ENCODE measurements at regions not wholly inside any gene's neighbourhood (a gene's known extent, or its start where the extent isn't known, plus 50 kb on each side); places are given as distances from the start of the nearest gene placed in this dataset.
A peak's percentile ranks its signal among the peaks of the same experiment; 100 is the strongest.

GRCh38 chr22:26897384-26897783, 240.0 kb downstream of the MIAT start:
- no peak for DNase-seq

- DNase-seq = no peak
Measured at GRCh38 chr22:26898946-26899605, 241.7 kb downstream of the MIAT start.

DNA sequence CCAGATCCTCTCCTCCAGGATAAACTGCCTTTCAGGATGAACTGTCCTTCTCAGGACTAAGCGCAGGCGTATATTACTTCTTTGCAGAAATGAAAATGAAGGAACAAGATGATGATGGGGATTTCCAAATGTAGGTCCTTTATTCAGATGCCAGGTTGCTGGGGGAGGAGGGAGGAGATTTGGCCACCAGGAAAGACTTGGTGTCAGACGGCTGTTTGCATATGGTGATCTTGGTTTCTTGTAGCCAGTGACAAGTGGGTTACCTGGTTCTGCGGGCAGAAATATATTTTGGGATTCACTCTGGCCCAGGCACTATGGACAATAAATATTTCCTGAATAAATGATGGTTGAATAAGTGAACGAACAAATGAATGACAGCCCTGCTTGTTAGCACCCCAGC, 243.4 kb downstream of the MIAT start:
- DNase-seq = no peak

GRCh38 chr22:26901198-26901816, 243.9 kb downstream of the MIAT start:
- DNase-seq = no peak

- no peak for DNase-seq
Measured at GRCh38 chr22:26902401-26903029, 245.1 kb downstream of the MIAT start.

DNA sequence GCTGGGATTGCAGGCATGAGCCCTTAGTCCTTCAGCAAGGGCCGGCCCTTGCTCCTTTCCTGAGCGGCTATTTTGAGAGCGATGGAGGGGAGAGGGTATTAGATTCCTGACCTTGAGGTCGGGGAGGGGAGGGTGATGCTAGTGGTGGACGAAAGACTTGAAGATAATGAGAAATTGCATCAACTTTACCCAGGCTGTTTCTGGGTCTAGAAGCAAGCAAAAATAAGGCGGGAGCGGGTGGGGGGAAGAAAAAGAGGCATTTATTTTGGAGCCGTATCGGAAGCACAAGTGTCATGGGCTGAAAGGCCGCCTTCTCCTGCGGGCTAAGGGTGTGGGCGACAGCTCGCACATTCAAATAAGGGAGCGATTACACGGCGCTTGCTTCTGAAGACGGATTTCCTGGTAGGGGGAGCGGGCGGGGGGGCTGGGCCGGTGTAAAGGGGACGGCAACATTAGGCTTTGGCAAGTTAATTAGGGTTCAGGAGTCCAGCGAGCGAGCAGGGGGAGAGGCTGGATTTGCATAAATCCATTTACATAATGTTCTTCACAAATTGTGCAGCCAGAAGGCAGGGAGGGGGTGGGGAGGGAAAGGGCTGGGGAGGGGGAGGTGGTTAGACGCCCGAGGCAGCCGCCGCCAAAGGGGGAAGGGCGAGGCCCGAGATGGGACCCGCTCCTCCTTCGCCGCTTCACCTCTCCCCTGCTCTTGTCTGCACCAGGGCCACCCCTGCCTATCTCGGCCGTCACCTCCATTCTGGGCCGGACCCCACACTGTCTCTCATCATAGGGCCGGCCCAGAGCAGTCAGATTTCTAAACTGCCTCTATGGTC, 245.9 kb downstream of the MIAT start:
- DNase-seq = peak; percentile 4

- no peak for DNase-seq
Measured at GRCh38 chr22:26904483-26904882, 247.1 kb downstream of the MIAT start.

DNA sequence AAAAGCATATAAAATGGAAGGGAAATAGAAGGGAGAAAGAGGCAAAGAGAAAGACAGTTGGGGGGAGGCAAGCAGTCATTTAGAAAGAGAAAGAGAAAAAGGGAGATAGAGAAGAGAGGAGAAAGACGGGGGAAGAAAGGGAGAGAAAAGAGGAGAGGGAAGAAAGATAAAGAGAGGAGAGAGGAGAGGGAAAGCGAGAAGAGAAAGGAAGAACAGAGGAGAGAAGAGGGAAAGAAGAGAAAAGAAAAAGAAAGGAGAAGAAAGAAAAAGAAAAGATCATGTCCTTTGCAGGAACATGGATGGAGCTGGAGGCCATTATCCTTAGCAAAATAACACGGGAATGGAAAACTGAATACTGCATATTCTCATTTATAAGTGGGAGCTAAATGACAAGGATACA, 247.7 kb downstream of the MIAT start:
- DNase-seq = no peak

DNA sequence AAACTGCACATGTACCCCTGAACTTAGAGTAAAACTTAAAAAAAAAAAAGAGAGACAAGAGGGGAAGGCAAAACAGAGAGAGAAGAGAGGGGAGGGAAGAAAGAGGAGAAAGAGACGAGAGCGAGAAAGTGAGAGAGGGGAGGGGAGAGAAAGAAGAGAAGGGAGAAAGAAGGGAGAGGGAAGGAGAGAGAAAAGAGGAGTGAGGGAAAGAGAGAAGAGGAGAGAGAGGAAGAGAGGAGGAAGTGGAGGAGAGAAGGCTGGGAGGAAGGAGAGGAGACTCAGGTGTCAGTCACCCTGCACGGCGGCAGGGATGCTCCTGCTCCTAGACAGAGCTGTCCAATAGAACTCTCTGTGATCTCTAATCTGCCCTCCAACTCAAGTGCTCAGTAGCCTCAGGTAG, 248.3 kb downstream of the MIAT start:
- no peak for DNase-seq

- DNase-seq = no peak
Measured at GRCh38 chr22:26906464-26906863, 249.1 kb downstream of the MIAT start.

GRCh38 chr22:26907366-26907765, 250.0 kb downstream of the MIAT start:
- no peak for DNase-seq

GRCh38 chr22:26910845-26911244, 253.5 kb downstream of the MIAT start:
- no peak for DNase-seq

DNA sequence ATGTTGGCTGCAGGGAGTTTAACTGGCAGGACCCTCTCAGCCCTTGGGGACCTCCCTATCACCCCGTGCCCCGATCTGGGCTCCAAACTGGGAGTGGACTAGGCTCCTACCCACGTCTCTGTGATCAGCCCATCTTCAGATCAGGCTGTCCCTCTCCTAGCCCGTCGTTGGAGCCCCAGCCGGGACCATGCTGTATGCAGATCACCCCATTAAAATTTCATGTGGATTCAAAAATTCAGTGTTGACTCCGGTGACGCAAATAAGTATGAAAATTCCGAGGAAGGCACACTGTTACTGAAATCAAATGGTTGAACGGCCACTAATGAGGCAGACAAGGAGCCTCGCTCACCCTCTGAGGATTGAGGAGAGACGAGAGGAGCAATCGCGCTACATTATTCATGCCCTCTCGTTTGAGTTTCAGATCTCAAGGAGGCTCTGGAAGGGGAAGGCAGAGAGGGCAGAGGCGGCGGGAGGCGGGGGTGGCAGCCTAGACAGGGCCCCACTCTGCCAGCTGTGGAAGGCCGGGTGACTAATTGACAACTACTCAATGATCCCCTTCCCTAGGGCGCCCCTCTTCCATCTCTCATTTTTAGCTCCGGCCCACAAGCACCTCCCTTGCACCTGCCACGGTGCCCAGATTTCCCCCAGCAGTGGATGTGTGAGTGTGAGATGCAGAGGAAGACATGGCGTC, 255.4 kb downstream of the MIAT start:
- no peak for DNase-seq

DNA sequence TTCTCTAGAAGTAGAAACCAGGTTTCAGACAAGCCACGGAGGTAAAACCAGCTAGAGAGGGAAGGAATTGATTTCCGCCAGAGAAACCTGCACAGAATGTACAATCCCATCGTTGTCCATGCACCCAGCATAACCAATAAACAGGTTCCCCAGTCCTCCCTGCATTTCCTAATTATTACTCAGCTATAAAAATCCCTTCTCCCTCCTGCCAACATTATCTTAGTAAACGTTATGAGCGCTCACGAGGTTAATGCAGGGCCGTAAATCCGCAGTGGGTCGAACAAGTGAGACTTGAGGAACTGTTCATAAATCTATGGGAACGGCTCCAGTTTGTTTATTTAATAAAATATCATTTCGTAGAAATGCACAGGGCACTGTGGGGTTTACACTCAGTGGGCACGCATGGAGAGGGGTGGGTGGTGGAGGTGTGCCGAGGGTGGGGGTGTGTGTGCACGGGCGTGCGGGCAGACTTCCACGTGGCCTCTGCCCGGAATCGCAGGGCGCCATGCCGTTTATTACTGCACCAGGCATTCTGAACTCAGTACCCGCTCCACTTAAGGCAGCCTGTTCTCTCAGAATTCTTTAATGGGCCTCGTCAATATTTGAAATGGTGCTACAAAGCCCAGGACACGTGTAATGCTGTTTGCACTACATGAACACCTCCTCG, 257.3 kb downstream of the MIAT start:
- DNase-seq = no peak

GRCh38 chr22:26916236-26916635, 258.8 kb downstream of the MIAT start:
- no peak for DNase-seq

DNA sequence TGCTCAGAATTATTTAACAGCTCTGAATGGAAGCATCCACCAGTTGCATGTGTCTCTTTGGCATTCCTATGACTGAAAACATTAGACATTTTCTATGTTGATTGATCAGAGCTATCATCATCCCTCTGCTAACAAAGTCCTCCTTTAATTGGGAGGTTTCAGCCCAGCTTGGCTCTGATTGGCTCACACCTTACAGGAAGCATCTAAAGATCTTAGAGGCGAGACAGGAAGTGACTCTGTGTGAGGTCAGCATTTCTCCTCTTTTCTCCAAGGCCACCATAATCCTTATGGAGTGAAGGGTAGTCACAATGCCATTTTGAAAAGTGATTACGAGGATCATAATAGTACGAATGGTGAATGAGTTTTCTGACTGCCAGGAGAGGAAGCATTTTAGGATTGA, 260.8 kb downstream of the MIAT start:
- no peak for DNase-seq

DNA sequence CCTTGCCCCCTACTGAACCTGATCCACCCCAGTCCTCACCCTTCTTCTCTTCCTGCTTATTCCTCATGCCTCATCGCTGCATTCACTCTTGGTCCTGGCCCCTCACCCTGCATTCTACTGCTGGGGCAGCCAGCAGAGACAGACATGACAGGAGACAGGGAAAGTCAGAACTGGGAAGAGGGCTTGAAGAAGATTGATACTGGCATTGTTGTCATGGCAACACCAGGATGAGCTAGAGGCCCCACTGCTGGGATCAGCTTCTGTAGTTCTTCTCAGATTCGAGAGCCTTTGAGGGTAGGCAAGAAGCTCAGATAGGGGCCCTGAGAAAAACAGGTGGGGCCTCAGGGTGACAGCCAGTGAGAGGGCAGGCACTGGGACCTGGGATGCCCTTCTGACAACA, 264.3 kb downstream of the MIAT start:
- no peak for DNase-seq

GRCh38 chr22:26922806-26923205, 265.4 kb downstream of the MIAT start:
- no peak for DNase-seq

DNA sequence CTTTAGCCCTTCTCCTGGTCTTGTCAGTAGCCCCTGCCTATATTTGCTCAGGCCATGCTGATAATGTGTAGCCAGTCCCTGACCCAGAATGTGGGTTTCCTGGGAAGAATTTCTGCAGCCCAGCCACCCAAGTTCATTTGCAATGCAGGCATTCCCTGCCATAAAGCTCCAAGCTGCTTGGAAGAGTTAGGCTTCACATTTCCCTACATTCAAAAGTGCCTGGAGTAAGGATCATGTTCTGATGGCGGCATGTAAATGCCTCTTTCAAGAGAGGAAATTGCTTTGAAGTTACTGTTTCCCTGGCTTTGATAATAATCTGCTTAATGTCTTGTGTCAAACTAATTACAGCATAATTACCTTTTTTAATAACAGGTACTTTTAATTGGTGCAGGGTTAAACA, 266.1 kb downstream of the MIAT start:
- no peak for DNase-seq

GRCh38 chr22:26927821-26928220, 270.4 kb downstream of the MIAT start:
- no peak for DNase-seq

DNA sequence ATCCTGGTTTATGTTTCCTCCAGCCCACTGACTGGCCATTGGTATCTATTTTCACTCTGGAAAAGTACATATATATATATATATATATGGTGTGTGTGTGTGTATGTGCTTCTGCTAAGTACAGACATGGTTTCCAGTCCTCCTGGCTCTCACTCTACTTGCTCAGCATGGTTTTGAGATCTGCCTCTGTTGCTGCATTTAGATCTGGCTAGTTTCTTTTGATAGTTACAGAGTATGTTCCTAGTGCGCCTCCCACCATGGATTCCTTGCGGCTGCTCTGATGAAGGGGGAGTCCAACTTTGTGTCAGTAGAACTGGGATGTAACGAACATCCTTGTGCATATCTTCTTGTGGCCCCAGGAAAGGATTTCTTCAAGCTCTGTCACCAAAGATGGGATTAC, 274.1 kb downstream of the MIAT start:
- DNase-seq = no peak

GRCh38 chr22:26933105-26933590, 275.8 kb downstream of the MIAT start:
- no peak for DNase-seq

Data from hematopoietic multipotent progenitor cell treated with erythropoietin and hydrocortisone succinate and interleukin-3 and kit ligand, for 6 days (in vitro differentiated cells).